Heart right ventricle (tissue), 16 donors: ENCODE measurements at regions not wholly inside any gene's neighbourhood (a gene's known extent, or its start where the extent isn't known, plus 50 kb on each side); places are given as distances from the start of the nearest gene placed in this dataset.

Experiments
- ATAC-seq, 8 donors: fragments of 200-7000 bp; cut with Tn5 transposase; one replicate each; pipeline ENCODE4 v1.9.1; 2020; ENCODE audit warnings: mild to moderate bottlenecking in 8 of 8, moderate library complexity in 8 of 8, moderate number of reproducible peaks in 1 of 8
- DNase-seq, 2 donors: peaks; one replicate each; pipeline ENCODE4 v3.0.0-alpha.2; 2020
- H3K27ac ChIP-seq, 10 donors: fragments of 200-600 bp; sonication (generic) in 2 of 10; one replicate each; pipeline versions ENCODE4 v1.5.0 to v1.8.0; 2020 to 2022; ENCODE audit warnings: mild to moderate bottlenecking in 3 of 10
- H3K27me3 ChIP-seq, 7 donors: fragments of 200-600 bp; one replicate each; pipeline ENCODE4 v1.8.0; 2021 to 2022; ENCODE audit warnings: mild to moderate bottlenecking in 2 of 7
- H3K36me3 ChIP-seq, 9 donors: fragments of 200-600 bp; sonication (generic) in 1 of 9; one replicate each; pipeline versions ENCODE4 v1.5.0 to v1.8.0; 2020 to 2022; ENCODE audit warnings: mild to moderate bottlenecking in 2 of 9
- H3K4me1 ChIP-seq, 9 donors: fragments of 200-600 bp; sonication (generic) in 1 of 9; one replicate each; pipeline versions ENCODE4 v1.5.0 to v1.8.0; 2020 to 2022; ENCODE audit warnings: mild to moderate bottlenecking in 4 of 9
- H3K4me3 ChIP-seq, 10 donors: fragments of 200-600 bp; sonication (generic) in 2 of 10; one replicate each; pipeline versions ENCODE4 v1.5.0 to v1.8.0; 2020 to 2022; ENCODE audit warnings: mild to moderate bottlenecking in 7 of 10, moderate library complexity in 2 of 10
- H3K9me3 ChIP-seq, 11 donors: fragments of 200-600 bp in 10 of 11; sonication (generic) in 2 of 11; one replicate each; pipeline versions ENCODE4 v1.5.0 to v1.8.0; 2013 to 2022; ENCODE audit warnings: mild to moderate bottlenecking in 2 of 11, control low read depth in 1 of 11, moderate library complexity in 1 of 11
- CTCF ChIP-seq, 9 donors: fragments of 200-600 bp; sonication (generic) in 2 of 9; IDR thresholded peaks; one replicate each; pipeline versions ENCODE4 v1.5.0 to v1.8.0; 2021 to 2022; ENCODE audit warnings: antibody characterized with exemption in 9 of 9, mild to moderate bottlenecking in 5 of 9, moderate library complexity in 1 of 9
- WGBS, 2 donors: extraction: QIAGEN DNeasy Blood & Tissue Kit; methylation state at CpG; one replicate each; pipeline ENCODE4 v1.1.7; 2013; ENCODE audit warnings: inconsistent platforms in 1 of 2; 5-methylcytosine and 5-hydroxymethylcytosine counted together
- intact Hi-C, 10 donors: fragments of 100-400 bp; cut with DNase I; formaldehyde crosslinking; loops; one replicate each; pipeline versions ENCODE4 v1.11.1 to v1.14.2; 2022
- donor health status: Arrhythmogenic right ventricular cardiomyopathy.
- donor health status: ischemic (EF 13 %, LVEDD 7.1; RV severe dilation, severe dysfunction).
- donor health status: healthy with polysubstance abuse.
- donor health status: DM: no; HTN: yes; CAD: no.
- donor health status: DM: no; HTN: no; CAD: no.
- donor health status: ischemic (EF 25% LVEDD 6.9; RV normal size, moderate dysfunction).
- donor health status: ischemic (EF 25% LVEDD 5.7; RV mildly dilated, moderate dysfunction).
- donor health status: healthy.
- donor health status: DM: yes; HTN: yes; CAD: no.
- donor health status: Ischemic cardiomyopathy.
- donor health status: ischemic (EF 35%, LVEDD 5.7; RV mildly dilated, moderate dysfunction).
- donor health status: nonischemic (EF 11% LVEDD 7.7; RV severe dilation, severe dysfunction).
- donor health status: DM: yes; HTN: yes; CAD: no.
- donor health status: PGD.
- donor health status: ischemic (EF 29% LVEDD 5.4; RV normal size, mild dysfunction).
- donor health status: nonischemic (EF 23%, LVEDD 6.1; RV moderate dilation, normal function).

GRCh38 chr18:70671889-70672565 lies 383.2 kb downstream of the SOCS6 start:
- ATAC-seq (no peak), DNase-seq (no peak)
- intact Hi-C loops: no loop called here
- no peaks in the 10 kb centered on the region for H3K27me3 ChIP-seq
- no peaks in the 10 kb centered on the region for H3K4me1 ChIP-seq
- no peaks in the 10 kb centered on the region for H3K36me3 ChIP-seq
- no peak overlapping the region for H3K27ac ChIP-seq
- peaks cover 0 to 15% (median 0%) of the 10 kb centered on the region in 11 donors for H3K9me3 ChIP-seq
- no peak for TF ChIP-seq CTCF (IDR thresholded peaks at IDR 0.05)
- WGBS, 2 donors: 81 to 88% methylated on average over 9 of the region's 9 CpGs
- no peak overlapping the region for H3K4me3 ChIP-seq

GRCh38 chr18:70666936-70667335 lies 378.1 kb downstream of the SOCS6 start:
- no peak for ATAC-seq
- no peaks in the 10 kb centered on the region for H3K36me3 ChIP-seq
- no peaks in the 10 kb centered on the region for H3K4me1 ChIP-seq
- intact Hi-C loops: no loop called here
- H3K4me3 ChIP-seq: no peak overlapping the region
- no peak for DNase-seq
- no peaks in the 10 kb centered on the region for H3K27me3 ChIP-seq
- H3K9me3 ChIP-seq: peaks cover 0 to 26% (median 0%) of the 10 kb centered on the region in 11 donors
- TF ChIP-seq CTCF (IDR thresholded peaks at IDR 0.05): no peak
- no peak overlapping the region for H3K27ac ChIP-seq

- Histone ChIP-seq H3K27ac (no peak overlapping the region), H3K4me3 (no peak overlapping the region), H3K4me1 (no peaks in the 10 kb centered on the region), H3K9me3 (peaks cover 0 to 14% (median 0%) of the 10 kb centered on the region in 11 donors), H3K36me3 (no peaks in the 10 kb centered on the region), H3K27me3 (no peaks in the 10 kb centered on the region)
- TF ChIP-seq CTCF (IDR thresholded peaks at IDR 0.05): no peak
- intact Hi-C loops: no loop called here
- 48 to 71% methylated on average over 2 of the region's 2 CpGs for WGBS, 2 donors
- DNase-seq (no peak), ATAC-seq (no peak)
These were observed 374.3 kb downstream of the SOCS6 start for GRCh38 chr18:70663141-70663540.

- peaks cover 0 to 12% (median 0%) of the 10 kb centered on the region in 11 donors for H3K9me3 ChIP-seq
- H3K4me1 ChIP-seq: no peaks in the 10 kb centered on the region
- H3K27me3 ChIP-seq: no peaks in the 10 kb centered on the region
- intact Hi-C loops: no loop called here
- no peak overlapping the region for H3K4me3 ChIP-seq
- 85 to 91% methylated on average over 4 of the region's 4 CpGs for WGBS, 2 donors
- H3K27ac ChIP-seq: no peak overlapping the region
- DNase-seq (no peak), ATAC-seq (no peak)
- TF ChIP-seq CTCF (IDR thresholded peaks at IDR 0.05): no peak
- H3K36me3 ChIP-seq: no peaks in the 10 kb centered on the region
These were observed 373.7 kb downstream of the SOCS6 start for GRCh38 chr18:70662588-70662987.
